Urothelium cell line (cell line): ENCODE measurements at regions not wholly inside any gene's neighbourhood (a gene's known extent, or its start where the extent isn't known, plus 50 kb on each side); places are given as distances from the start of the nearest gene placed in this dataset.
"Not testable (repeated sequence)": the region's sequence is repeated elsewhere in the genome, so short reads cannot be mapped to it uniquely, and the experiment has no call there.

Experiments
- DNase-seq: peaks from one replicate; pipeline ENCODE4 v3.0.0; 2011; ENCODE audit warnings: low spot score, mixed read lengths
- FAIRE-seq: peaks from 2 replicates; lab custom pipeline; 2011; peaks lifted over from hg19 to GRCh38; lab: Jason Lieb, UNC

- FAIRE-seq: no peak
- no peak for DNase-seq
These were observed 149.3 kb upstream of the ATP11B start for GRCh38 chr3:182644013-182644412.

- DNase-seq (no peak), FAIRE-seq (no peak)
These were observed 148.4 kb upstream of the ATP11B start for GRCh38 chr3:182644790-182645433.

- DNase-seq: no peak
- FAIRE-seq: peak; percentile 17
These were observed 142.7 kb upstream of the ATP11B start for GRCh38 chr3:182650568-182651128.

GRCh38 chr3:182651461-182651860 is 141.8 kb upstream of the ATP11B start:
- no peak for DNase-seq

GRCh38 chr3:182653065-182653464 is 140.2 kb upstream of the ATP11B start:
- not testable (repeated sequence) for FAIRE-seq, DNase-seq

More at GRCh38 chr3:182651461-182651860, 141.8 kb upstream of the ATP11B start:
- FAIRE-seq: no peak

- no peak for DNase-seq
- no peak for FAIRE-seq
These were observed 124.8 kb upstream of the ATP11B start for GRCh38 chr3:182668541-182668940.

- FAIRE-seq (no peak), DNase-seq (no peak)
These were observed 124.3 kb upstream of the ATP11B start for GRCh38 chr3:182668974-182669373.

- FAIRE-seq (no peak), DNase-seq (no peak)
These were observed 121.8 kb upstream of the ATP11B start for GRCh38 chr3:182671541-182671940.

- DNase-seq (peak; percentile 15), FAIRE-seq (no peak)
These were observed 121.4 kb upstream of the ATP11B start for GRCh38 chr3:182671942-182672341.

- DNase-seq: no peak
- no peak for FAIRE-seq
These were observed 120.0 kb upstream of the ATP11B start for GRCh38 chr3:182673336-182673735.

GRCh38 chr3:182682263-182683241 is 110.8 kb upstream of the ATP11B start:
- FAIRE-seq: peak; percentile 23

GRCh38 chr3:182683453-182683852 is 109.9 kb upstream of the ATP11B start:
- peak; percentile 75 for DNase-seq
- FAIRE-seq: no peak

More at GRCh38 chr3:182682263-182683241, 110.8 kb upstream of the ATP11B start:
- DNase-seq: peak; percentile 85

GRCh38 chr3:182683858-182684257 is 109.4 kb upstream of the ATP11B start:
- DNase-seq (no peak), FAIRE-seq (no peak)

- FAIRE-seq (no peak), DNase-seq (no peak)
These were observed 107.0 kb upstream of the ATP11B start for GRCh38 chr3:182686033-182686886.

GRCh38 chr3:182690172-182690571 is 103.1 kb upstream of the ATP11B start:
- FAIRE-seq: no peak
- no peak for DNase-seq

GRCh38 chr3:182692021-182692420 is 101.3 kb upstream of the ATP11B start:
- FAIRE-seq (peak; percentile 40), DNase-seq (no peak)

GRCh38 chr3:182692695-182693094 is 100.6 kb upstream of the ATP11B start:
- DNase-seq: no peak
- FAIRE-seq: no peak

GRCh38 chr3:182693723-182694122 is 99.6 kb upstream of the ATP11B start:
- no peak for DNase-seq
- no peak for FAIRE-seq

- FAIRE-seq (no peak), DNase-seq (no peak)
These were observed 96.4 kb upstream of the ATP11B start for GRCh38 chr3:182696916-182697315.

GRCh38 chr3:182697345-182697919 is 95.9 kb upstream of the ATP11B start:
- DNase-seq: no peak
- FAIRE-seq: no peak
